CD14-positive monocyte (primary cell): ENCODE measurements at regions not wholly inside any gene's neighbourhood (a gene's known extent, or its start where the extent isn't known, plus 50 kb on each side); places are given as distances from the start of the nearest gene placed in this dataset.

Experiments
- DNase-seq, 3 donors: peaks; one replicate each; pipeline ENCODE4 v3.0.0-alpha.2; 2011 to 2022
- H2AFZ ChIP-seq: 2 replicates; pipeline ENCODE4 v1.6.0; 2012; ENCODE audit warnings: mild to moderate bottlenecking, low read depth, low read length, inconsistent platforms; ENCODE audit not compliant: insufficient read depth, poor library complexity, severe bottlenecking
- H3K27ac ChIP-seq, 2 donors: 1 replicate in 1 of 2; 2 replicates in 1 of 2; pipeline ENCODE4 v1.5.1; 2012 to 2013; ENCODE audit warnings: low read length in 2 of 2, control low read depth in 1 of 2, inconsistent platforms in 1 of 2, low read depth in 1 of 2, mild to moderate bottlenecking in 1 of 2
- H3K27me3 ChIP-seq, 2 donors: one replicate each; pipeline versions ENCODE4 v1.6.0 to v1.6.1; 2011 to 2013; ENCODE audit warnings: low read length in 2 of 2; ENCODE audit not compliant: control insufficient read depth in 2 of 2, insufficient read depth in 2 of 2
- H3K36me3 ChIP-seq, 2 donors: replicated peaks in 1 of 2; 1 replicate in 1 of 2; 2 replicates in 1 of 2; pipeline versions ENCODE4 v1.5.1 to v1.6.1; 2012 to 2013; ENCODE audit warnings: low read length in 2 of 2, control low read depth in 1 of 2, inconsistent platforms in 1 of 2, mild to moderate bottlenecking in 1 of 2; ENCODE audit not compliant: insufficient read depth in 2 of 2, control insufficient read depth in 1 of 2
- H3K4me1 ChIP-seq, 2 donors: 1 replicate in 1 of 2; 2 replicates in 1 of 2; pipeline versions ENCODE4 v1.5.1 to v1.6.1; 2012 to 2013; ENCODE audit warnings: low read length in 2 of 2, control low read depth in 1 of 2, inconsistent platforms in 1 of 2, mild to moderate bottlenecking in 1 of 2, moderate library complexity in 1 of 2; ENCODE audit not compliant: insufficient read depth in 2 of 2, control insufficient read depth in 1 of 2
- H3K4me2 ChIP-seq: replicated peaks from 2 replicates; pipeline ENCODE3; 2012; ENCODE audit warnings: low read length, moderate library complexity, mild to moderate bottlenecking; ENCODE audit not compliant: poor library complexity, severe bottlenecking; ENCODE audit errors: extremely low read depth
- H3K4me3 ChIP-seq, 3 experiments: fragments of 200-600 bp in 1 of 3; sonication (generic) in 1 of 3; replicated peaks in 1 of 3; 1 replicate in 2 of 3; 2 replicates in 1 of 3; pipeline ENCODE4 v1.5.1; 2011 to 2013; ENCODE audit warnings: low read length in 3 of 3, mild to moderate bottlenecking in 3 of 3, control low read depth in 2 of 3, low read depth in 2 of 3, inconsistent platforms in 1 of 3, moderate library complexity in 1 of 3
- H3K79me2 ChIP-seq: 2 replicates; pipeline ENCODE4 v1.6.0; 2012; ENCODE audit warnings: mild to moderate bottlenecking, control low read depth, inconsistent platforms, low read length, moderate library complexity; ENCODE audit not compliant: insufficient read depth
- H3K9ac ChIP-seq: 2 replicates; pipeline ENCODE4 v1.6.0; 2017; ENCODE audit warnings: low read length, mild to moderate bottlenecking; ENCODE audit not compliant: insufficient read depth, poor library complexity, severe bottlenecking
- H3K9me3 ChIP-seq, 2 donors: replicated peaks in 1 of 2; 1 replicate in 1 of 2; 2 replicates in 1 of 2; pipeline versions ENCODE4 v1.5.1 to v1.6.1; 2012 to 2013; ENCODE audit warnings: low read length in 2 of 2, control low read depth in 1 of 2; ENCODE audit not compliant: control insufficient read depth in 1 of 2, insufficient read depth in 1 of 2
- H4K20me1 ChIP-seq: 2 replicates; pipeline ENCODE4 v1.6.0; 2012; ENCODE audit warnings: mild to moderate bottlenecking, low read length, control low read depth, moderate library complexity; ENCODE audit not compliant: insufficient read depth
- H3K27ac Mint-ChIP-seq, 7 donors: one replicate each; pipeline ENCODE4 v1.8.0; 2020; ENCODE audit warnings: mild to moderate bottlenecking in 7 of 7, mixed read lengths in 7 of 7, moderate library complexity in 6 of 7, inconsistent platforms in 2 of 7
- H3K27me3 Mint-ChIP-seq, 3 donors: one replicate each; pipeline ENCODE4 v1.8.0; 2021 to 2022; ENCODE audit warnings: low read depth in 3 of 3, mild to moderate bottlenecking in 3 of 3, mixed read lengths in 3 of 3, moderate library complexity in 3 of 3, inconsistent platforms in 1 of 3
- H3K36me3 Mint-ChIP-seq, 2 donors: one replicate each; pipeline ENCODE4 v1.8.0; 2020; ENCODE audit warnings: mixed read lengths in 2 of 2, inconsistent platforms in 1 of 2, mild to moderate bottlenecking in 1 of 2
- H3K4me1 Mint-ChIP-seq: one replicate; pipeline ENCODE4 v1.8.0; 2020; ENCODE audit warnings: mild to moderate bottlenecking, mixed read lengths
- H3K4me3 Mint-ChIP-seq, 2 donors: one replicate each; pipeline ENCODE4 v1.8.0; 2020; ENCODE audit warnings: mild to moderate bottlenecking in 2 of 2, mixed read lengths in 2 of 2, moderate library complexity in 1 of 2
- H3K9me3 Mint-ChIP-seq, 7 donors: one replicate each; pipeline ENCODE4 v1.8.0; 2020 to 2022; ENCODE audit warnings: mixed read lengths in 7 of 7, mild to moderate bottlenecking in 6 of 7, moderate library complexity in 6 of 7, inconsistent platforms in 2 of 7
- CTCF ChIP-seq: fragments of 200-600 bp; IDR thresholded peaks from one replicate; pipeline ENCODE4 v1.8.0; 2022; ENCODE audit warnings: antibody characterized with exemption, mild to moderate bottlenecking
- whole genome bisulfite sequencing: methylation state at CpG from one replicate; pipeline ENCODE4 v1.1.5; 2013; ENCODE audit warnings: missing lambda C conversion rate; ENCODE audit not compliant: insufficient coverage; 5-methylcytosine and 5-hydroxymethylcytosine counted together
- intact Hi-C, 2 donors: fragments of 100-400 bp; cut with micrococcal nuclease; formaldehyde crosslinking; loops; one replicate each; pipeline versions ENCODE4 v1.15.0 to v1.15.1; 2023

- Mint-ChIP-seq H3K4me3 (no peak overlapping the region), H3K9me3 (peaks cover 0 to 2% (median 0%) of the 10 kb centered on the region in 7 donors), H3K4me1 (no peaks in the 10 kb centered on the region), H3K27me3 (peaks cover 2 to 4% (median 4%) of the 10 kb centered on the region in 3 donors), H3K27ac (no peak overlapping the region), H3K36me3 (no peaks in the 10 kb centered on the region)
- Histone ChIP-seq H3K4me1 (no peaks in the 10 kb centered on the region), H3K9ac (no peak overlapping the region), H2AFZ (no peak overlapping the region), H3K27ac (no peak overlapping the region), H3K9me3 (no peaks in the 10 kb centered on the region), H4K20me1 (no peaks in the 10 kb centered on the region), H3K4me3 (no peak overlapping the region), H3K27me3 (peaks cover 0 to 2% of the 10 kb centered on the region in 2 donors), H3K36me3 (no peaks in the 10 kb centered on the region), H3K79me2 (no peaks in the 10 kb centered on the region), H3K4me2 (no peak overlapping the region)
- no peak for DNase-seq
- whole genome bisulfite sequencing = 86% methylated on average over 6 of the region's 10 CpGs
- TF ChIP-seq CTCF = no peak
- intact Hi-C loops = no loop called here
Measured at GRCh38 chr10:21069929-21070700, 173.0 kb upstream of the NEBL start.

- no peaks in the 10 kb centered on the region for H4K20me1 ChIP-seq
- 93% methylated on average over 5 of the region's 5 CpGs for WGBS
- Mint-ChIP-seq H3K4me3 (no peak overlapping the region), H3K27me3 (peaks cover under 1 to 6% (median 2%) of the 10 kb centered on the region in 3 donors), H3K27ac (no peak overlapping the region), H3K36me3 (no peaks in the 10 kb centered on the region), H3K4me1 (no peaks in the 10 kb centered on the region), H3K9me3 (peaks cover 0 to 2% (median 0%) of the 10 kb centered on the region in 7 donors)
- H3K79me2 ChIP-seq = no peaks in the 10 kb centered on the region
- no peak overlapping the region for H3K9ac ChIP-seq
- intact Hi-C loops = no loop called here
- H3K9me3 ChIP-seq = no peaks in the 10 kb centered on the region
- TF ChIP-seq CTCF = no peak
- H3K4me3 ChIP-seq = no peak overlapping the region
- peaks cover 0 to 2% of the 10 kb centered on the region in 2 donors for H3K27me3 ChIP-seq
- no peak overlapping the region for H3K27ac ChIP-seq
- H3K36me3 ChIP-seq = no peaks in the 10 kb centered on the region
- H2AFZ ChIP-seq = no peak overlapping the region
- no peaks in the 10 kb centered on the region for H3K4me1 ChIP-seq
- no peak overlapping the region for H3K4me2 ChIP-seq
- DNase-seq = no peak
Measured at GRCh38 chr10:21069278-21069677, 172.2 kb upstream of the NEBL start.
